HS-5 (cell line): ENCODE measurements at regions not wholly inside any gene's neighbourhood (a gene's known extent, or its start where the extent isn't known, plus 50 kb on each side); places are given as distances from the start of the nearest gene placed in this dataset.
A peak's percentile ranks its signal among the peaks of the same experiment; 100 is the strongest.
"Not testable (repeated sequence)": the region's sequence is repeated elsewhere in the genome, so short reads cannot be mapped to it uniquely, and the experiment has no call there.

Experiments used
- DNase-seq: peaks from one replicate; pipeline ENCODE4 v3.0.0-alpha.2; 2012; ENCODE audit warnings: low read depth

GRCh38 chr12:17215759-17216570 lies 610.0 kb upstream of the LMO3 start:
- DNase-seq, result no peak

GRCh38 chr12:17214929-17215328 lies 609.0 kb upstream of the LMO3 start:
- no peak for DNase-seq

- DNase-seq, result peak; percentile 5
These were observed 600.6 kb upstream of the LMO3 start for GRCh38 chr12:17206553-17206952.

- DNase-seq, result no peak
These were observed 598.5 kb upstream of the LMO3 start for GRCh38 chr12:17204289-17205054.

DNA sequence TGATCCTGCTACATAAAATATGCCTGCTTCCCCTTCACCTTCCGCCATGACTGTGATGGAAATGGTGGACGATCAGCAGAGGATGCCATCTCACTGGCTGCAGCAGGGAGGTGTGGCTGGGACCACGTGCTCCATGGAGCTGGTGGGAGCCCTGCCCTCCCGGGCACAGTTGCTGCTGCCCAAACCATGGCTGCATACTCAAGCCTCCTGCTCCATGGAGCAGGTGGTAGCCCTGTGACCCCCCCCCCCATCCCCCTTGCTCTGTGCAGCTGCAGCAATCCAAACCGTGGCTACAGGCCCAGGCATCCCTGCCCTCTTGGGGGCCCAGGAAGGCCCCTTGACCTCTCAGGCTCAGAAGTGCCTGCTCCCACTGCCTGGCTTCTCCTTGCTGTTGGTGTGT lies 597.5 kb upstream of the LMO3 start:
- no peak for DNase-seq

GRCh38 chr12:17197971-17198370 lies 592.0 kb upstream of the LMO3 start:
- DNase-seq, result no peak

DNA sequence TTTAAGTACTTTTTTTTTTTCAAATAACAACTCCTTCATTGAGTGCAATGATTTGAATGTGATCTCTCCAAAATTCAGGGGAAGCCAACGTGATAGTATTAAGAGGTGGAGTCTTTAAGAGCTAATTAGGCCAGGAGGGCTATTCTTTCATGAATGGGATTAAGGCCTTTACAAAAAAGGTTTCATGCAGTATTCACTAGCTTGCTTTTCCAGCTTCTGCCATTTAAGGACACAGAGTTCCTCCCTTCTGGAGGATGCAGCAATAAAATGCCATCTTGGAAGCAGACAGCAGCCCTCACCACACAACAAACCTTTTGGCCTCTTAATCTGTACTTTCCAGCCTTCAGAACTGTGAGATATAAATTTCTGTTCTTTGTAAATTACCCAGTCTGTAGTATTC lies 586.8 kb upstream of the LMO3 start:
- DNase-seq, result no peak

- DNase-seq, result no peak
These were observed 563.9 kb upstream of the LMO3 start for GRCh38 chr12:17169726-17170471.

DNA sequence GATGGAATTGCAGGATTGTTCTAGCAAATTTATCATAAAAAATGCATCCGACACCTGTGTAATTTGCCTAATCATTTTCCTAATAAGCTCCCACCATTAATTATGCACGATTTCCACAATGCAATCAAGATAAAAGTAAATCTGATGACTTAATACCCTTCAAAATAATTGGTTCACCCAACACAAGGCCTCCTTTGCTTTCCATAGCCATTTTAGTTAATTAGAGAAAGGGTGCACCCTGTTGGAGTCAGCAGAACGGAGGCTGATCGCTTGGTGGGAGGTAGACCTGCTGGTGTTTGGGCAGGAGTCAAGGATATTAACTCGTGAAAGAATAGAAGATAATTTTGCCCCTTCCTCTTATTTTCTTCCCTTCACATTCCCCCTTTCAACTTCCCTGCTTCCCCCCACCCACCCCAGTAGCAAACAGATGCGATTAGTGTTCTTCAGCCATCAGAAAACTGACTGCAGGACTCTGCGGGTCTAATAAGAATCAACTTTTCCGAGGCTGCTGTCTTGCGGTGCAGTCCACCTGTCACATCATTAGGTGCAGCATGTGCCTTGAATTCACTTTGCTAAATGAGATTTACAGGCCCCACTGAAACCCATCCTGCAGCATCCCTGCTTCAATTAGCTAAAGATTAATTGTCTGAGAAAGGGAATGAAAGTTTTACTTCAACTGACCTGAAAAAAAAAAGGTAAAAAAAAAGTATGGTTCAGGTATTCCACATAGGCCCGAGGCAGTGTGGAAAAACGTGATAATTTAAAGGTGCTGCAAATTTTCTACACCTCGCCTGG lies 553.7 kb upstream of the LMO3 start:
- no peak for DNase-seq

DNA sequence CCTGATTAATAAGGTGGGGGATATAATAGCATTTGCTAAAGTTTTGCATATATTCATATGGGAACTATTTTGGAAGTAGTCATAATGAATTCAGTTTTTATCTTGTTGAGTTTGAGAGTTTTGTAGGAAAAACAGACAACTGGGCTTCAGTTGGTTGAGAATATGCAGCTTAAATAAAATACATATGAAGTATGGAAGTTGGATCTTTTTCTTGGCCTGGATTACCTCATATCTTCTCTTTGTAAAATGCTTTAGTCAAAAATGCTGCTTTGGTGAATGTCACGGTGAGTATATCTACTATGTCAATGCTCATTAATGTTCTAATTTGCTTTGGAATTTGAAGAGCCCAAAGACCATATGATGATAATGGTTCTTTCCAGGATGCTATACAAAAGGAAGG lies 552.2 kb upstream of the LMO3 start:
- DNase-seq, result no peak

GRCh38 chr12:17151917-17152316 lies 546.0 kb upstream of the LMO3 start:
- no peak for DNase-seq

DNA sequence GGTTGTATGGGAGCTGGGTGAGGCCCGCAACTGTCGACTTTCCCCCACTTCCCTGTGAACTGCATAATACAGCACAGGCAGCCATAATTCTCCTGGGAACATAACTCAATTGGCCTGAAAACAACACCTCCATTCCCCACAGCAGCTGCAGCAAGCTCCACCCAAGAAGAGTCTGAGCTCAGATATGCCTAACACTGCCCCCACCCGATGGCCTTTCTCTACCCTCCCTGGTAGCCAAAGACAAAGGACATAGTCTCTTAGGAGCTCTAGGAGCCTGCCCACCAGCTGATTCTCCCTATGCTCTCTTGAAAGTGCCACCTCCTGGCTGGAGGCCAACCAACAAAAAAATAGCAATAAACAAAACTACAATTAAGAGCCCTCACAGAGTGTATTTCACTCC lies 542.7 kb upstream of the LMO3 start:
- DNase-seq, result no peak

DNA sequence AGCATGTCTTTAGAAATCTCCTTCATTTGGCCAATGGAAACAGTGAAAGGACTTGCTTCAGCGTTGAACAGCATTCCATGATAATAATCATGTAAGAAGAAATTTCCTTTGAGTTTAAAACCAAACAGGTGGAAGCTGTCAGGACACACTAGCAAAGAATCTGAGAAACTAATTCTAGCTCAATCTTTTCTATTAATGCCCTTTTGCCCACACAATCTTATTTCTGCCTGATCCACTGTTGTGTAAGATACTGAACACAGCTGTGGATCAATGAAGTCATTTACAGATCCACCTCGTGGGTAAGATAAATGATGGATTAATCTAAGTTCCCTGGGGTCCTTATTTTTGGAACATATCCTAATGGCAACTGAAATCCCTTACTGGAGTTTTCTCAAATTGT lies 536.9 kb upstream of the LMO3 start:
- no peak for DNase-seq

DNA sequence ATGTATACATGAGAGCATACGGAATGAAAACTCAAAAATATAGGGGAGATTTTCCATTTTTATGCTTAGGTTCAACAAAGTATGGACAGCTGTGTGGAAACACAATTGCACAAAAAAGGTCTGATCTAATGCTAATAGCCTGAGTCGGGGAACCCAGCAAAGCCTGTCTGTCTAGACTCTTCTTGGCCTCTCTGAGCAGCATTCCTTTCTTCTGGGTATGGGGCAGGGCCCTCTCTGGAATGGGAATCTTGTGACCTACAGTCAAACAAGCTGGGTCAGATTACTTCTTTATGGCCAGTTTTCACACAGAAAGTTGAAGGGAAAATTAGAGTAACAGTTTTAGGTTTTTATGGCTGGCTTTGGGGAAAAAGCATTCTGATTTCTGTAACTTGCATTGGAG lies 534.0 kb upstream of the LMO3 start:
- DNase-seq, result no peak

- DNase-seq, result no peak
These were observed 531.4 kb upstream of the LMO3 start for GRCh38 chr12:17137396-17137795.

GRCh38 chr12:17134315-17134714 lies 528.4 kb upstream of the LMO3 start:
- DNase-seq, result no peak

DNA sequence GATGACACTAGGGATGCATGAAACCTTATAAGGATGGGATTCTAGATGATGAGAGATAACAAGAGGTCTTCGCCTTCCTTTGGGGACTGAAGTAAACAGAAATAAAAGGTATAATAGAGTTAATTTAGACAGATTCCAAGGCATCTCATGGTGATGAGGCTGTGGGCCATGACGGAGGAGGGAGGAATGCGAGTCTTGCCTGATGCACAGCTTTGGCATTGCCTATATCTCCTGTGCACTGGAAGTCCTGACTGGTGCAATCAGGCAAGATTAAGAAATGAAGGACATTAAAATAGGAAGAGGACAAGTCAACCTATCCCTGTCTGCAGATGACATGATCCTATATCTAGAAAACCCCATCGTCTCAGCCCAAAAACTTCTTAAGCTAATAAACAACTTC lies 526.4 kb upstream of the LMO3 start:
- DNase-seq, result no peak

DNA sequence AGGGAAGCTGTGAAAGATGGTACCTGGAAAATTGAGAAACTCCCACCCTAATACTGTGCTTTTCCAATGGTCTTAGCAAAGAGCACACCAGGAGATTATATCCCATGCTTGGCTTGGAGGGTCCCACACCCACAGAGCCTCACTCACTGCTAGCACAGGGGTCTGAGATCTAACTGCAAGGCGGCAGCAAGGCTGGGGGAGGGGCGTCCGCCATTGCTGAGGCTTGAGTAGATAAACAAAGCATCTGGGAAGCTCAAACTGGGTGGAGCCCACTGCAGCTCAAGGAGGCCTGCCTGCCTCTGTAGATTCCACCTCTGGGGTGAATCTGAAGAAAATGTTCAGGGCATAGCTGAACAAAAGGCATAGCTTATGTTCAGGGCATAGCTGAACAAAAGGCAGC lies 510.6 kb upstream of the LMO3 start:
- not testable (repeated sequence) for DNase-seq

DNA sequence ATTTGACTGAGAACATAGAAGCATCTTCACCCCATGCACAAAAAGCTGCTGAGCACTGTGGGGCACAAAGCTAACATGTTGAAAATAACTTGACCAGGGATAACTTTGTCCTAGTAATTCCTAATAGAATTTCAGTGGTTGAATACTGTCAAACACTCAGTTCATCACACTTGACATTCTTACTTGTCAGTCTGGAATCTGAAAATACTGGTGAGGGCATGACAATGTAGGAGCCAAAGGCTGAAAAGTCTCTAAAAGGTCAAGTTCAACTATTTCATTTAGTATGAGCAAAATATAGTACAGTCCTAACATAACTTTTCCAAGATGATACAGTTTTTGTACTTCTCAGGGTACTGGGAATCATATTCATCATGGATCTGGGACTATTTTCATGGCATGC lies 504.4 kb upstream of the LMO3 start:
- DNase-seq, result no peak

DNA sequence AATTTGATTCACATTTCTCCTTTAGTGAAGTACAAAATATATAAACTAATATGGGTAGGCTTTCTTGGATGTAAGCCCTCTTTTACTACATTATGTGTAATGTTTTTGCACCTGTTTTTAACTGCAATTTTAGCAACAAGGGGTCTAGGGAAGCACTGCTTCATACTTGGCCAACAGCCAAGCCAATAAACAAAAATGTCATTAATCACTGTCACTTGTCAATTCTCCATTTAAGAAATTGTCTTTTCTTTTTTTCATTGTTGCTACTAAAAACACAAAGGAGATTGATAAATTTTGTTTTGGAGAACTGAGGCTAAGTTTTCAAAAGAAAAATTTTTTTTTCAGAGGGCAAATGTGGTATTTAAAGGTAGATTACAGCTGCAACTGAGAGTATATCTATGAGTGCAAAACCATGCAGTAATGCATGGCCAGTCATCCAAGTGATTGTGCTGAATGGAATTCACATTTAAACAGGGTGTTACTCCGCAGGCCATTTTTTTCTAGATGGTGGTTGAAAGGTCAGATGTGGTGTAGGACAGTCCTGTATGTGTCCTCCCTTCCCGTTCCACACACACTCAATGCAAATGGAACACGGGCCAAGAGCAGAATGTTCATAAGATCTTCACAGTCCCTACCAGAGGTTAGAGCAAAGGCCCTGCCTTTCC lies 503.0 kb upstream of the LMO3 start:
- peak; percentile 53 for DNase-seq

- DNase-seq, result no peak
These were observed 498.8 kb upstream of the LMO3 start for GRCh38 chr12:17104801-17105200.

DNA sequence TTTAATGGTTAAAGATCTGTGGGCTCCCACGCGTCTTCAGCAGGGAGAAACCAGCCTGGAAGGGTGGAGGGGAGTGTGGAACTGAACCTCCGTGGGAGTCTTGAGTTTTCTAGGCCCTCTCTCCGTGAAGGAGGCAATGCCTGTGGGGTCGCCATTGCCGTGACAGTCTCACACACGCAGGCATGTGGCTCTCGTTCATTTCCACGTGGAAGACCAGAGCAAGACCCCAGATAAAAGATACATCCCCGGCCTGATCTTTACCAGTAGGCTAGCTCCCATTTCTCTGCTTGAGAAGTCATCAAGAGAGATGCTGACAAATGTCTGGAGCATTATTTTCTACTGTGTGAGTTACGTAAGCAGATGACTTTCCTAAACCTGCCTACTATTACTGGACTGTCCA lies 491.7 kb upstream of the LMO3 start:
- DNase-seq, result no peak
